ENCODE measurements at regions not wholly inside any gene's neighbourhood (a gene's known extent, or its start where the extent isn't known, plus 50 kb on each side); places are given as distances from the start of the nearest gene placed in this dataset.

DNA sequence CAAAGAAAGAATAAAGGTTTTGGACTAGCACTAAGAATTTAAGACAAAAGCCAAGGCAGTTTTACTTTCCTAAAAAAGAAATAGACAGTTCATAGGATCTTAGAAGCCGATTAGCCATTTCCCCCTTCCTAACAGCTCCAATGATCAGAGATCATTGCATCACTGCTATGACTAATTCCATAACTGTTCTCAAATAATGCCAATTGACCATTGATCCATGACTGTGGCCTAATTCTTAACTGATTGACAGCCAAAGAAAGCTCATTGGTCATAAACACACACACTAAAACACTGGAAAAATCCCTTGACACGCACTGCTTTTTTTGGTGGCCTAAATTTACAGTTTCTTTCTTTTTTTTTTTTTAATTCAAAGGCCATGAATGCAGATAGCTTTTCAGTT is 345.0 kb upstream of the ACVR2A start:
- no peaks in the 10 kb centered on the region for H3K9me3 ChIP-seq (ENCODE audit: control insufficient read depth, insufficient read depth, low read length)
- H3K27ac ChIP-seq (ENCODE audit: low read depth, low read length), result no peak overlapping the region
- DNase-seq (ENCODE audit: low read depth in 4 of 6, low spot score in 6 of 6), result no peak
- H3K36me3 ChIP-seq (ENCODE audit: control insufficient read depth, insufficient read depth, low read length), result no peaks in the 10 kb centered on the region
- no peak overlapping the region for H3K4me3 ChIP-seq (ENCODE audit: low read depth, low read length)
- 36% methylated on average over 2 of the region's 2 CpGs for WGBS (ENCODE audit: insufficient coverage)
- H3K4me1 ChIP-seq (ENCODE audit: control insufficient read depth, insufficient read depth, low read length), result no peaks in the 10 kb centered on the region
- H3K27me3 ChIP-seq (ENCODE audit: control insufficient read depth, insufficient read depth, low read length), result no peaks in the 10 kb centered on the region

DNA sequence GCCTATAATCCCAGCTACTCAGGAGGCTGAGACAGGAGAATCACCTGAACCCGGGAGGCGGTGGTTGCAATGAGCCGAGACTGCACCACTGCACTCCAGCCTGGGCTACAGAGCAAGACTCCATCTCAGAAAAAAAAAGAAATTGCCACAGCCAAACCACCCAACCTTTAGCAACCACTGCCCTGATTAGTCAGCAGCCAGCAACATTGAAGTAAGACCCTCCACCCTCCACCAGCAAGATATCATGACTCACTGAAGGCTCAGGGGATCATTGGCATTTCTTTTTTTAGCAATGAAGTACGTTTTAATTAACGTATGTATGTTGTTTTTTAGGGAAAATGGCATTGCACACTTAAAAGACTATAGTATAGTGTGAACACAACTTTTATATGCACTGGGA is 349.1 kb upstream of the ACVR2A start:
- Histone ChIP-seq H3K27ac (ENCODE audit: low read depth, low read length) (no peak overlapping the region), H3K36me3 (ENCODE audit: control insufficient read depth, insufficient read depth, low read length) (no peaks in the 10 kb centered on the region), H3K27me3 (ENCODE audit: control insufficient read depth, insufficient read depth, low read length) (no peaks in the 10 kb centered on the region), H3K4me1 (ENCODE audit: control insufficient read depth, insufficient read depth, low read length) (no peaks in the 10 kb centered on the region), H3K9me3 (ENCODE audit: control insufficient read depth, insufficient read depth, low read length) (no peaks in the 10 kb centered on the region), H3K4me3 (ENCODE audit: low read depth, low read length) (no peak overlapping the region)
- WGBS (ENCODE audit: insufficient coverage), result 94% methylated on average over 3 of the region's 5 CpGs
- no peak for DNase-seq (ENCODE audit: low read depth in 4 of 6, low spot score in 6 of 6)

DNA sequence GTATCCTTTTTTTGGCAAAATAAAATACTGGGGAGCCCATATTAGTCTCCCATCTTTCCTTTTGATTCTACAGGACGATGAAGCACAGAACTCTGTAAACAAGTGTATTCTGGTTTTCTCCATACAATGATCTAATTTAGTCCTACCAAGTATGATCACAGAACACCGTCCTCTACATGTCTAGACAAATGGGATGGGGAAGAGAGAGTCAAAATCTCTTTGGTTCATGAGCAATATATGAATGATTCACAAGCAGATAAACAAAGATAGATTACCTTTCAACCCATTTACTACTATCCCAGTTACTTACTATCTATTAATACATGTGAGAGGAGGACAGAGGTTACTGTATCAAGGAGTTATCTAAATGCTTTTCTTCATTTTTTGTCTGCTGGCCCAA is 352.4 kb upstream of the ACVR2A start:
- Histone ChIP-seq H3K4me3 (ENCODE audit: low read depth, low read length) (no peak overlapping the region), H3K9me3 (ENCODE audit: control insufficient read depth, insufficient read depth, low read length) (no peaks in the 10 kb centered on the region), H3K4me1 (ENCODE audit: control insufficient read depth, insufficient read depth, low read length) (no peaks in the 10 kb centered on the region), H3K36me3 (ENCODE audit: control insufficient read depth, insufficient read depth, low read length) (no peaks in the 10 kb centered on the region), H3K27ac (ENCODE audit: low read depth, low read length) (no peak overlapping the region), H3K27me3 (ENCODE audit: control insufficient read depth, insufficient read depth, low read length) (no peaks in the 10 kb centered on the region)
- WGBS (ENCODE audit: insufficient coverage), result no CpG with 5 or more reads among the region's 2 CpGs
- DNase-seq (ENCODE audit: low read depth in 4 of 6, low spot score in 6 of 6), result no peak

DNA sequence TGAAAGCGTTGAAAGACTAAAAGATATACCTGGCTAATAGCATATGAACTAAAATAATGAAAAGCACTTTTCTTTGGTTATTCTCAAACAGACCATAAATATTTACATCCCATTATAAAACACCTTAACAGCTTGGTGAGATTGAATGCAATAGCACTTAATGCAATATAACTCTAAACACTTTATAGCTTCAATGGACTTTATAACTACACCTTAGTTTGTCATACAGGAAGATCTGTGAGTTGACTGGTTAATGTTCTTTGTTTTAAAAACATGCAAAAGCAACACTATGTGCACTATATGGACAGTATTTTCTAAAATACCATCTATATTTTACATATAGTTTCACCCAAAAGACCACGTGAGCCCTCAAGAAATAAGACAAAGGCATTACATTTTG is 353.3 kb upstream of the ACVR2A start:
- no peak overlapping the region for H3K27ac ChIP-seq (ENCODE audit: low read depth, low read length)
- no peaks in the 10 kb centered on the region for H3K27me3 ChIP-seq (ENCODE audit: control insufficient read depth, insufficient read depth, low read length)
- H3K36me3 ChIP-seq (ENCODE audit: control insufficient read depth, insufficient read depth, low read length), result no peaks in the 10 kb centered on the region
- no peaks in the 10 kb centered on the region for H3K4me1 ChIP-seq (ENCODE audit: control insufficient read depth, insufficient read depth, low read length)
- H3K9me3 ChIP-seq (ENCODE audit: control insufficient read depth, insufficient read depth, low read length), result no peaks in the 10 kb centered on the region
- no peak for DNase-seq (ENCODE audit: low read depth in 4 of 6, low spot score in 6 of 6)
- no CpG with 5 or more reads among the region's 2 CpGs for WGBS (ENCODE audit: insufficient coverage)
- H3K4me3 ChIP-seq (ENCODE audit: low read depth, low read length), result no peak overlapping the region

DNA sequence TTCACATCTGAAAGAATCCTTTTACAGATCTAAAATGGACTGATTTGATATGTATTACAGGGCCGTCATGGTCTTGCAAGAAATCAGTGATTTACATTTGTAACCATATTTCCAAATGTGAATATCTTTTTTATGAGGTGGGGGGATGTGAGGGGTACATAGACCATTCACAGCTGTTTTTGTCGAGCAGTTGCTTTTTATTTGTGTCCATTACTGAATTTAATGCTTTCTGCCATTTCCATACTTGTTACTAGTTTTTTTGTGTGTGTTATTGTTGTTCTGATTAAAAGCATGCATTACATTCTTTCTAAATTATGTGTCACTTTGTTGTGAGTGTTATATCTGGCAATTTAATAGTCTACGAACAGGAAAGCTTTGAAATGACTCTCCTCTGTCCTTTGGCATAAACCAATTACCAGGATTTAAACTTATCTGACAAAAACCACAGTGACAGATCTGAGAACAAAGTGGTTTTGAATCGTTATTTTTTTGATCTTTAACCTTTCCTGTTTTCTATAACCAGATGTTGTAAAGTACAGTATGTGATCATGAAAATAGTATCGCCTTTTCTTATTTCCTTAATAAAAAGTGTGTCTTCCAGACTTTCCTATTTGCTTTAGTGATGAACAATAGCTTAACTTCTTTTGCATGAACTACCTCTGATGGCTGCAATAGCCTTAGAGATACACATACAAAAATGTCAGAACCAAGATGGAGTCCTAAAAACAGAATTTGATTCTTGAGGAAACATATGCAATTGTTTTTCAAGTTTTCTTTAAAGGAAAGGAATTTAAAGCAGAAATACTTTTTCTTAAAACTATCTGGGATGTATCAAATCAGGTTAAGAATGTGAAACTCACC is 354.2 kb upstream of the ACVR2A start:
- H3K27me3 ChIP-seq (ENCODE audit: control insufficient read depth, insufficient read depth, low read length), result no peaks in the 10 kb centered on the region
- no peaks in the 10 kb centered on the region for H3K36me3 ChIP-seq (ENCODE audit: control insufficient read depth, insufficient read depth, low read length)
- H3K4me1 ChIP-seq (ENCODE audit: control insufficient read depth, insufficient read depth, low read length), result no peaks in the 10 kb centered on the region
- DNase-seq (ENCODE audit: low read depth in 4 of 6, low spot score in 6 of 6), result no peak
- H3K9me3 ChIP-seq (ENCODE audit: control insufficient read depth, insufficient read depth, low read length), result no peaks in the 10 kb centered on the region
- no peak overlapping the region for H3K27ac ChIP-seq (ENCODE audit: low read depth, low read length)
- no CpG with 5 or more reads among the region's 5 CpGs for WGBS (ENCODE audit: insufficient coverage)
- H3K4me3 ChIP-seq (ENCODE audit: low read depth, low read length), result no peak overlapping the region

DNA sequence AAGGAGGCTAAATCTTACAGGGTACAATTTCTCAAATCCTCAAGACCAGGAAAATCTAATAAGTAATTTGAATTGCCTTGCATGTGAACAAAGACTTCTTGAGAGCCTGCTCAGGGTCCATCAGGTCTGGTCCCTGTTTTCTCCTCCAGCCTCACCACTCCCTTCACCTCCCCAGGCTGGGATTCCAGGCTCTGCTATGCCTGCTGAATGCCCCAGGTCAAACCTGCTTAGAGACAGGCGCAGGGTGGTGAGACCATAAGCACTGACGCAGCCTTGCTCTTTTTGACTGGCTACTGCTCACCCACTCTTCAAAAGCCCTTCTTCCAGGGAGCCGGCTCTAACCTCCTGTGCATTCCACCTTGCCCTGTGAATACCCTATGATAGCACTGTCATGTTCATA is 356.4 kb upstream of the ACVR2A start:
- WGBS (ENCODE audit: insufficient coverage), result 100% methylated on average over 2 of the region's 3 CpGs

DNA sequence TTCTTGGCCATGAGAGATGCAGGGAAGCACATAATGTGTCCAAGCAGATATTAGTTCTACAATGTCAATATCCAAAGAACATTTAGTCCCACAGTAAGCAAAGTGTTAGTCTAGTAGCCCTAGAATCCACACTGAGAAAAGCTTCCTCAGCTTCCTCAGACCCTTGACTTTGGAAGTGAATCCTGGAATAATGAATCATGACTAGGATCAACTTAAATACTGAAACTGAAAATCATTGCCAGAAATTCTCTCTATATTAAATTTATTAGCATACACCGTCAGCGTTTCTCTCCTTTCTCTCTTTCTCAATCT is 356.9 kb upstream of the ACVR2A start:
- H3K27me3 ChIP-seq (ENCODE audit: control insufficient read depth, insufficient read depth, low read length), result no peaks in the 10 kb centered on the region
- WGBS (ENCODE audit: insufficient coverage), result no CpG with 5 or more reads among the region's 2 CpGs

More for the DNA sequence above, 356.4 kb upstream of the ACVR2A start:
- Histone ChIP-seq H3K4me1 (ENCODE audit: control insufficient read depth, insufficient read depth, low read length) (no peaks in the 10 kb centered on the region), H3K9me3 (ENCODE audit: control insufficient read depth, insufficient read depth, low read length) (no peaks in the 10 kb centered on the region), H3K27me3 (ENCODE audit: control insufficient read depth, insufficient read depth, low read length) (no peaks in the 10 kb centered on the region), H3K36me3 (ENCODE audit: control insufficient read depth, insufficient read depth, low read length) (no peaks in the 10 kb centered on the region), H3K4me3 (ENCODE audit: low read depth, low read length) (no peak overlapping the region), H3K27ac (ENCODE audit: low read depth, low read length) (no peak overlapping the region)
- no peak for DNase-seq (ENCODE audit: low read depth in 4 of 6, low spot score in 6 of 6)

DNA sequence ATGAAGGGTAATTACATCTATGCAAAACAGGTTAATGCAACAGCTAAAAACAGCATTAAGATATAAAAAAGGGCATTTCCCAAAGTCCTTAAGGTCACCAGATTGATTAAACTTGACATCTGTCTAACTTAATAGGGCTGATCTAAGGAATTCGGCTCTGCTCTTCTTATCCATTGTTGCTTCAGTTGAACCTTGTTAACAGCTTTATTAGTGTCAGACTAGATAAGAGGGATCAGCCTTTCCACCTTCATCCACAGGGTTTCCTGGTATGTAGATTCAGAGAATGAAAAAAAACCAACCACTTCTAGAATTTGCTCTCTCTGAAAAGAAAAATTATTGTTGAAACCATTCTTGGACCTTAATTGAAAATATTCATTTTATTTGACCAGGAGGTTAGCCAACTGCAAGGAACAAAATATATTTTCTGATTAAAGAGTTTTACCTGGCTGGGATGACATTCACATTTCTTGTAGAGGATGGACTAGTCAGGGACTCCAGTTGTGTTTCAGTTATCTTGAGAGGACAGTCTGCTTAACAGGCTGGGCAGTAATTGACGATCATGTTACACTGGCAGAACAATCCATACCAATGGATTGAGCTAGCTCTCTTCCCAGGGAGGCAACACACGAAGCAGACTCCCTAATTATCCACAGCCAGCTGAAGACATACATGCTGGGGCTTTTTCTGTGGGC is 357.4 kb upstream of the ACVR2A start:
- WGBS (ENCODE audit: insufficient coverage), result no CpG with 5 or more reads among the region's 3 CpGs
- DNase-seq (ENCODE audit: low read depth in 4 of 6, low spot score in 6 of 6), result no peak
- H3K4me1 ChIP-seq (ENCODE audit: control insufficient read depth, insufficient read depth, low read length), result no peaks in the 10 kb centered on the region

More for the DNA sequence above, 356.9 kb upstream of the ACVR2A start:
- Histone ChIP-seq H3K4me1 (ENCODE audit: control insufficient read depth, insufficient read depth, low read length) (no peaks in the 10 kb centered on the region), H3K4me3 (ENCODE audit: low read depth, low read length) (no peak overlapping the region), H3K36me3 (ENCODE audit: control insufficient read depth, insufficient read depth, low read length) (no peaks in the 10 kb centered on the region), H3K27ac (ENCODE audit: low read depth, low read length) (no peak overlapping the region), H3K9me3 (ENCODE audit: control insufficient read depth, insufficient read depth, low read length) (no peaks in the 10 kb centered on the region)
- no peak for DNase-seq (ENCODE audit: low read depth in 4 of 6, low spot score in 6 of 6)

DNA sequence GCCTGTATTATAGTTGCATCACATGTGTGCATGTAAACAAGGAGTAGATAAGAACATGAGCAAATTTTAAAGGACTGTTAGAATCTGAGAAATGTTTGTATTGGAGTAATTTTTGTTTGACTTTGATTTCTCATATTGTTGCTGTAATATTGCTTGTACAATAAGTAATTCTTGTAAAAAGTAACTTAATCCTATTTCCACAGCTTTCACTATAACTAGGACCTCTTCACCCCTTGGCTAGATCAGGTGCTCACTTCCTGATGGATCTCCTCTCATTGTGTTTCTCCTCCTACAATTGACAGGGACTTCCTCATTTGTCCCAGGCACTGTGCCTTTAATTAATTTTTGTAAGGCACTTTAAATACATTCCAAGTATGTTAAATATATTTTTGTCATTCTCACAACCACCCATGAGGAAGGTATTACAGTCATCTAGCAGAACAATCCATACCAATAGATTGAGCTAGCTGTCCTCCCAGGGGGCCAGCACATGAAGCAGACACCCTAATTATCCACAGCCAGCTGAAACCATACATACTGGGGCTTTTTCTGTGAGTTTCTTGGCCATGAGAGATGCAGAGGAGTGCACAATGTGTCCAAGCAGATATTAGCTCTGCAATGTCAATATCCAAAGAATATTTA is 359.5 kb upstream of the ACVR2A start:
- no peaks in the 10 kb centered on the region for H3K36me3 ChIP-seq (ENCODE audit: control insufficient read depth, insufficient read depth, low read length)
- no peak for DNase-seq (ENCODE audit: low read depth in 4 of 6, low spot score in 6 of 6)

More for the DNA sequence above, 357.4 kb upstream of the ACVR2A start:
- H3K27me3 ChIP-seq (ENCODE audit: control insufficient read depth, insufficient read depth, low read length), result no peaks in the 10 kb centered on the region
- H3K27ac ChIP-seq (ENCODE audit: low read depth, low read length), result no peak overlapping the region
- no peaks in the 10 kb centered on the region for H3K36me3 ChIP-seq (ENCODE audit: control insufficient read depth, insufficient read depth, low read length)
- no peak overlapping the region for H3K4me3 ChIP-seq (ENCODE audit: low read depth, low read length)
- H3K9me3 ChIP-seq (ENCODE audit: control insufficient read depth, insufficient read depth, low read length), result no peaks in the 10 kb centered on the region

More for the DNA sequence above, 359.5 kb upstream of the ACVR2A start:
- H3K27ac ChIP-seq (ENCODE audit: low read depth, low read length), result no peak overlapping the region
- no peaks in the 10 kb centered on the region for H3K27me3 ChIP-seq (ENCODE audit: control insufficient read depth, insufficient read depth, low read length)
- H3K9me3 ChIP-seq (ENCODE audit: control insufficient read depth, insufficient read depth, low read length), result no peaks in the 10 kb centered on the region
- H3K4me1 ChIP-seq (ENCODE audit: control insufficient read depth, insufficient read depth, low read length), result no peaks in the 10 kb centered on the region
- no peak overlapping the region for H3K4me3 ChIP-seq (ENCODE audit: low read depth, low read length)
